ENCODE measurements at regions not wholly inside any gene's neighbourhood (a gene's known extent, or its start where the extent isn't known, plus 50 kb on each side); places are given as distances from the start of the nearest gene placed in this dataset.

DNA sequence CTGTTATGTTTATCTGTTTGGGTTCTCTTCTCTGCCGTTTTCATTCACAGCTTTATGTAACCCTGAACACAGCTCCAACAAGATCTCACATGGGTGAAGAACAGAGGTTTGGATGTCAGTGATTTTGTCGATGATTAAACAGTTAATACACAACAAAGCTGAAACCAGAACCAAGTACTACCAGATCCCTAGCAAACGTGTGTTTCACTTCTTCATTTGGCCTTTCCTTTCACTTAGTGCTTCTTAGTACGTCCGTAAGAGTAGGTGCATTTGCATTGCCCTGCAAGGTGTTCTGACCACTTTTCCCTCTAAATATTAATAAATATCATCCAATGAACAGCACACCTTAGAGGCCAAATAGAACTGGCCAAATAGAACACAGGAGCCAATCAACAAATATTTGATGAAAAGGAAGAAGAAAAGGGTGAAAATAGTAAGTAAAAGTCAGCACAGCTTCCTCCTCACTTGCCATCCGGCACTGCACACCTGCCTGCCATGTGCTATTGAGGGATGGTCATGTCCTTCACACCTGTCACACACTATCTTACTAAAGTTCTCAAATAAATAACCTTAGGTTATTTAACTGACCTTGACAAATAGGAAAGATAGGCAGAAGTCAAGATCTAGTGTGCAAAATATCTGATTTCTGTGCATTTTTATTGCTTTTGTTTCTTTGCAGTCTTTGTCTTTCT, 252.6 kb upstream of the ANKRD30A start:
- Histone ChIP-seq H4K20me1 (replicated peaks in 1 of 2; ENCODE audit: control insufficient read depth in 1 of 2, insufficient read depth in 2 of 2, low read length in 2 of 2) (no peaks in the 10 kb centered on the region), H3K27me3 (replicated peaks in 1 of 4; ENCODE audit: control insufficient read depth in 3 of 4, extremely low read depth in 1 of 4, insufficient read depth in 3 of 4, low read length in 3 of 4) (no peaks in the 10 kb centered on the region), H3K23ac (ENCODE audit: insufficient read length) (no peak overlapping the region), H4K8ac (ENCODE audit: extremely low read depth, insufficient read depth, low read length) (no peak overlapping the region), H3K56ac (replicated peaks; ENCODE audit: insufficient read length, low read depth, low read length) (no peak overlapping the region), H2AK5ac (ENCODE audit: low read depth, low read length) (no peak overlapping the region), H2BK12ac (ENCODE audit: low read depth, low read length) (no peak overlapping the region), H3K4me2 (ENCODE audit: insufficient read depth in 1 of 2, low read depth in 2 of 2, low read length in 2 of 2) (no peak overlapping the region), H3K14ac (ENCODE audit: insufficient read length) (no peak overlapping the region), H3K23me2 (ENCODE audit: low read depth, low read length) (no peaks in the 10 kb centered on the region), H2BK5ac (ENCODE audit: low read depth, low read length) (no peak overlapping the region), H3K4me3 (ENCODE audit: extremely low read depth in 1 of 4, insufficient read depth in 2 of 4, low read depth in 3 of 4, low read length in 4 of 4) (no peak overlapping the region), H3K4ac (replicated peaks; ENCODE audit: insufficient read length, low read depth, low read length) (no peak overlapping the region), H3K79me1 (ENCODE audit: low read depth, low read length) (no peaks in the 10 kb centered on the region), H3K27ac (ENCODE audit: low read depth, low read length) (no peak overlapping the region), H3K18ac (ENCODE audit: extremely low read depth, low read length) (no peak overlapping the region), H3K79me2 (ENCODE audit: control insufficient read depth in 1 of 2, insufficient read depth in 2 of 2, low read length in 2 of 2) (no peaks in the 10 kb centered on the region), H2AFZ (ENCODE audit: low read length) (no peak overlapping the region), H4K5ac (ENCODE audit: insufficient read length, low read depth, low read length) (no peak overlapping the region), H2BK120ac (replicated peaks; ENCODE audit: low read depth, low read length) (no peak overlapping the region), H3K9me3 (ENCODE audit: insufficient read depth in 2 of 2, low read depth in 1 of 2, low read length in 1 of 2) (peaks cover 24 to 52% of the 10 kb centered on the region in 2 experiments), H2BK20ac (ENCODE audit: low read length) (no peak overlapping the region), H3K36me3 (ENCODE audit: control insufficient read depth in 2 of 4, insufficient read depth in 4 of 4, low read length in 3 of 4) (no peaks in the 10 kb centered on the region), H3K9ac (replicated peaks in 1 of 4; ENCODE audit: extremely low read depth in 1 of 4, low read depth in 3 of 4, low read length in 3 of 4) (no peak overlapping the region), H4K91ac (replicated peaks; ENCODE audit: insufficient read length, low read length) (no peak overlapping the region), H2BK15ac (ENCODE audit: low read length) (no peak overlapping the region), H3K4me1 (replicated peaks in 1 of 4; ENCODE audit: control insufficient read depth in 3 of 4, insufficient read depth in 4 of 4, low read length in 3 of 4) (no peaks in the 10 kb centered on the region)
- ChIA-PET CTCF (ENCODE audit: partially characterized antibody) (no interaction called here), POLR2A (ENCODE audit: partially characterized antibody) (no interaction called here)
- WGBS, 2 experiments (ENCODE audit: extremely low coverage in 1 of 2, insufficient coverage in 1 of 2, insufficient read length in 1 of 2, insufficient replicate concordance in 2 of 2, low coverage in 1 of 2, low lambda C conversion rate in 2 of 2, missing lambda C conversion rate in 1 of 2): 87% methylated on average over 6 of the region's 6 CpGs; no CpG with 5 or more reads in 1 of the 2 experiments
- DNase-seq (ENCODE audit: low read depth in 1 of 2, low spot score in 2 of 2): no peak
- TF ChIP-seq RFX5 (IDR thresholded peaks at IDR 0.05; ENCODE audit: borderline replicate concordance, low read depth, low read length): no peak
- no peak for TF ChIP-seq YY1 (IDR thresholded peaks at IDR 0.05; ENCODE audit: low read depth, low read length)
- TF ChIP-seq CBX5 (IDR thresholded peaks at IDR 0.05; ENCODE audit: low read depth, low read length): no peak
- TF ChIP-seq JUND (IDR thresholded peaks at IDR 0.05; ENCODE audit: low read length): no peak
- FAIRE-seq: no peak
